ENCODE measurements at regions not wholly inside any gene's neighbourhood (a gene's known extent, or its start where the extent isn't known, plus 50 kb on each side); places are given as distances from the start of the nearest gene placed in this dataset.
"Not testable (repeated sequence)": the region's sequence is repeated elsewhere in the genome, so short reads cannot be mapped to it uniquely, and the experiment has no call there.

GRCh38 chr6:56725254-56725653 is 82.6 kb upstream of the DST start:
- H3K36me3 ChIP-seq (ENCODE audit: control insufficient read depth, insufficient read depth, low read length) = no peaks in the 10 kb centered on the region
- H3K4ac ChIP-seq (ENCODE audit: low read depth, low read length) = peak overlapping the region; percentile 70
- H3K18ac ChIP-seq (ENCODE audit: low read length) = peak overlapping the region; percentile 94
- no peak overlapping the region for H3K4me3 ChIP-seq (ENCODE audit: low read length)
- peak overlapping the region; percentile 83 for H2BK5ac ChIP-seq (ENCODE audit: low read length)
- H3K23ac ChIP-seq (ENCODE audit: low read length) = no peak overlapping the region
- H3K4me1 ChIP-seq (ENCODE audit: control insufficient read depth, low read depth, low read length) = peaks cover 20% of the 10 kb centered on the region
- peak overlapping the region; percentile 82 for H2BK120ac ChIP-seq (ENCODE audit: low read depth, low read length)
- no CpG with 5 or more reads among the region's 2 CpGs for WGBS (ENCODE audit: extremely low coverage, insufficient coverage, low lambda C conversion rate)
- H3K79me2 ChIP-seq (ENCODE audit: control insufficient read depth, insufficient read depth, low read length) = peaks cover 8% of the 10 kb centered on the region
- no peaks in the 10 kb centered on the region for H3K27me3 ChIP-seq (ENCODE audit: insufficient read depth, low read length, poor library complexity)
- H4K8ac ChIP-seq (ENCODE audit: low read depth, low read length) = no peak overlapping the region
- peak overlapping the region; percentile 20 for H3K56ac ChIP-seq (ENCODE audit: low read length)
- no peak overlapping the region for H3K27ac ChIP-seq (ENCODE audit: low read depth, low read length)
- H2BK15ac ChIP-seq (replicated peaks; ENCODE audit: low read depth) = no peak overlapping the region
- no peak overlapping the region for H3K4me2 ChIP-seq (ENCODE audit: low read length)
- H2AK5ac ChIP-seq (ENCODE audit: low read length) = peak overlapping the region; percentile 77
- DNase-seq = no peak
- H4K5ac ChIP-seq (ENCODE audit: low read length) = peak overlapping the region; percentile 23
- no peak overlapping the region for H3K9ac ChIP-seq (ENCODE audit: low read length)
- peaks cover 4% of the 10 kb centered on the region for H3K79me1 ChIP-seq (ENCODE audit: low read length)

GRCh38 chr6:56724455-56724854 is 81.8 kb upstream of the DST start:
- Histone ChIP-seq H3K27ac (ENCODE audit: low read depth, low read length) (no peak overlapping the region), H4K8ac (ENCODE audit: low read depth, low read length) (no peak overlapping the region), H3K18ac (ENCODE audit: low read length) (no peak overlapping the region), H3K79me1 (ENCODE audit: low read length) (peaks cover 2% of the 10 kb centered on the region), H3K9ac (ENCODE audit: low read length) (no peak overlapping the region), H2BK120ac (ENCODE audit: low read depth, low read length) (no peak overlapping the region), H3K27me3 (ENCODE audit: insufficient read depth, low read length, poor library complexity) (no peaks in the 10 kb centered on the region), H3K4me1 (ENCODE audit: control insufficient read depth, low read depth, low read length) (peaks cover 20% of the 10 kb centered on the region), H2BK5ac (ENCODE audit: low read length) (no peak overlapping the region), H2BK15ac (replicated peaks; ENCODE audit: low read depth) (no peak overlapping the region), H3K4me2 (ENCODE audit: low read length) (no peak overlapping the region), H4K5ac (ENCODE audit: low read length) (no peak overlapping the region), H3K23ac (ENCODE audit: low read length) (no peak overlapping the region), H3K56ac (ENCODE audit: low read length) (no peak overlapping the region), H3K79me2 (ENCODE audit: control insufficient read depth, insufficient read depth, low read length) (peaks cover 6% of the 10 kb centered on the region), H3K4ac (ENCODE audit: low read depth, low read length) (no peak overlapping the region), H2AK5ac (ENCODE audit: low read length) (no peak overlapping the region), H3K4me3 (ENCODE audit: low read length) (no peak overlapping the region), H3K36me3 (ENCODE audit: control insufficient read depth, insufficient read depth, low read length) (no peaks in the 10 kb centered on the region)
- peak; percentile 75 for DNase-seq
- WGBS (ENCODE audit: extremely low coverage, insufficient coverage, low lambda C conversion rate) = no CpG with 5 or more reads among the region's 2 CpGs

GRCh38 chr6:56720882-56721281 is 78.2 kb upstream of the DST start:
- no peak overlapping the region for H3K56ac ChIP-seq (ENCODE audit: low read length)
- H2BK15ac ChIP-seq (replicated peaks; ENCODE audit: low read depth) = no peak overlapping the region
- peaks cover 9% of the 10 kb centered on the region for H3K4me1 ChIP-seq (ENCODE audit: control insufficient read depth, low read depth, low read length)
- H4K5ac ChIP-seq (ENCODE audit: low read length) = no peak overlapping the region
- H3K27me3 ChIP-seq (ENCODE audit: insufficient read depth, low read length, poor library complexity) = no peaks in the 10 kb centered on the region
- no peak overlapping the region for H3K9ac ChIP-seq (ENCODE audit: low read length)
- no peak overlapping the region for H3K23ac ChIP-seq (ENCODE audit: low read length)
- no peak overlapping the region for H3K4ac ChIP-seq (ENCODE audit: low read depth, low read length)
- H2BK5ac ChIP-seq (ENCODE audit: low read length) = no peak overlapping the region
- DNase-seq = no peak
- no peak overlapping the region for H2BK120ac ChIP-seq (ENCODE audit: low read depth, low read length)
- H3K4me3 ChIP-seq (ENCODE audit: low read length) = no peak overlapping the region
- H3K18ac ChIP-seq (ENCODE audit: low read length) = no peak overlapping the region
- peaks cover 13% of the 10 kb centered on the region for H3K79me2 ChIP-seq (ENCODE audit: control insufficient read depth, insufficient read depth, low read length)
- H3K79me1 ChIP-seq (ENCODE audit: low read length) = peaks cover 8% of the 10 kb centered on the region
- no peak overlapping the region for H3K4me2 ChIP-seq (ENCODE audit: low read length)
- WGBS (ENCODE audit: extremely low coverage, insufficient coverage, low lambda C conversion rate) = no CpG with 5 or more reads among the region's 25 CpGs
- H3K27ac ChIP-seq (ENCODE audit: low read depth, low read length) = no peak overlapping the region
- H3K36me3 ChIP-seq (ENCODE audit: control insufficient read depth, insufficient read depth, low read length) = no peaks in the 10 kb centered on the region
- no peak overlapping the region for H2AK5ac ChIP-seq (ENCODE audit: low read length)
- no peak overlapping the region for H4K8ac ChIP-seq (ENCODE audit: low read depth, low read length)

- not testable (repeated sequence) for H2BK5ac ChIP-seq (ENCODE audit: low read length); H3K36me3 ChIP-seq (ENCODE audit: control insufficient read depth, insufficient read depth, low read length); H3K18ac ChIP-seq (ENCODE audit: low read length); H2BK15ac ChIP-seq (replicated peaks; ENCODE audit: low read depth); H2AK5ac ChIP-seq (ENCODE audit: low read length); H3K4me2 ChIP-seq (ENCODE audit: low read length); H3K23ac ChIP-seq (ENCODE audit: low read length); H3K4ac ChIP-seq (ENCODE audit: low read depth, low read length); H4K8ac ChIP-seq (ENCODE audit: low read depth, low read length); H2BK120ac ChIP-seq (ENCODE audit: low read depth, low read length); H3K79me1 ChIP-seq (ENCODE audit: low read length); DNase-seq; H3K9ac ChIP-seq (ENCODE audit: low read length); H3K4me1 ChIP-seq (ENCODE audit: control insufficient read depth, low read depth, low read length); H3K56ac ChIP-seq (ENCODE audit: low read length); H3K27me3 ChIP-seq (ENCODE audit: insufficient read depth, low read length, poor library complexity); H3K4me3 ChIP-seq (ENCODE audit: low read length); H4K5ac ChIP-seq (ENCODE audit: low read length); H3K27ac ChIP-seq (ENCODE audit: low read depth, low read length)
- WGBS (ENCODE audit: extremely low coverage, insufficient coverage, low lambda C conversion rate) = no CpG with 5 or more reads among the region's 4 CpGs
- peaks cover 11% of the 10 kb centered on the region for H3K79me2 ChIP-seq (ENCODE audit: control insufficient read depth, insufficient read depth, low read length)
Observed at GRCh38 chr6:56720202-56720601, 77.5 kb upstream of the DST start.

GRCh38 chr6:56719315-56720058 is 76.8 kb upstream of the DST start:
- H3K27ac ChIP-seq (ENCODE audit: low read depth, low read length); H3K18ac ChIP-seq (ENCODE audit: low read length); H2BK15ac ChIP-seq (replicated peaks; ENCODE audit: low read depth); H4K5ac ChIP-seq (ENCODE audit: low read length); H3K79me2 ChIP-seq (ENCODE audit: control insufficient read depth, insufficient read depth, low read length); H3K27me3 ChIP-seq (ENCODE audit: insufficient read depth, low read length, poor library complexity); H3K4me2 ChIP-seq (ENCODE audit: low read length); H2BK5ac ChIP-seq (ENCODE audit: low read length); H3K4me1 ChIP-seq (ENCODE audit: control insufficient read depth, low read depth, low read length); H3K79me1 ChIP-seq (ENCODE audit: low read length); H3K4ac ChIP-seq (ENCODE audit: low read depth, low read length); H4K8ac ChIP-seq (ENCODE audit: low read depth, low read length); H2AK5ac ChIP-seq (ENCODE audit: low read length); H2BK120ac ChIP-seq (ENCODE audit: low read depth, low read length); H3K56ac ChIP-seq (ENCODE audit: low read length); DNase-seq; H3K4me3 ChIP-seq (ENCODE audit: low read length); H3K9ac ChIP-seq (ENCODE audit: low read length); H3K36me3 ChIP-seq (ENCODE audit: control insufficient read depth, insufficient read depth, low read length); H3K23ac ChIP-seq (ENCODE audit: low read length): not testable (repeated sequence)
- no CpG with 5 or more reads among the region's 13 CpGs for WGBS (ENCODE audit: extremely low coverage, insufficient coverage, low lambda C conversion rate)

- no peak overlapping the region for H3K4ac ChIP-seq (ENCODE audit: low read depth, low read length)
- H3K4me3 ChIP-seq (ENCODE audit: low read length) = no peak overlapping the region
- H2BK120ac ChIP-seq (ENCODE audit: low read depth, low read length) = no peak overlapping the region
- H2BK15ac ChIP-seq (replicated peaks; ENCODE audit: low read depth) = no peak overlapping the region
- H2AK5ac ChIP-seq (ENCODE audit: low read length) = no peak overlapping the region
- H3K56ac ChIP-seq (ENCODE audit: low read length) = no peak overlapping the region
- H4K8ac ChIP-seq (ENCODE audit: low read depth, low read length) = no peak overlapping the region
- H3K4me2 ChIP-seq (ENCODE audit: low read length) = no peak overlapping the region
- H3K79me1 ChIP-seq (ENCODE audit: low read length) = peaks cover 6% of the 10 kb centered on the region
- no peak overlapping the region for H3K23ac ChIP-seq (ENCODE audit: low read length)
- H3K79me2 ChIP-seq (ENCODE audit: control insufficient read depth, insufficient read depth, low read length) = peaks cover 7% of the 10 kb centered on the region
- H3K18ac ChIP-seq (ENCODE audit: low read length) = no peak overlapping the region
- H3K27me3 ChIP-seq (ENCODE audit: insufficient read depth, low read length, poor library complexity) = no peaks in the 10 kb centered on the region
- H4K5ac ChIP-seq (ENCODE audit: low read length) = no peak overlapping the region
- H2BK5ac ChIP-seq (ENCODE audit: low read length) = no peak overlapping the region
- no peaks in the 10 kb centered on the region for H3K36me3 ChIP-seq (ENCODE audit: control insufficient read depth, insufficient read depth, low read length)
- DNase-seq = no peak
- H3K4me1 ChIP-seq (ENCODE audit: control insufficient read depth, low read depth, low read length) = peaks cover 10% of the 10 kb centered on the region
- no peak overlapping the region for H3K9ac ChIP-seq (ENCODE audit: low read length)
- no peak overlapping the region for H3K27ac ChIP-seq (ENCODE audit: low read depth, low read length)
Observed at GRCh38 chr6:56718236-56718635, 75.5 kb upstream of the DST start.

All from mesendoderm (in vitro differentiated cells).